NCI-H2081 treated with DMSO at 0.1 percent for 48 hours (cell line): ENCODE measurements at regions not wholly inside any gene's neighbourhood (a gene's known extent, or its start where the extent isn't known, plus 50 kb on each side); places are given as distances from the start of the nearest gene placed in this dataset.

Source experiments
- DNase-seq: peaks from one replicate; lab custom pipeline; 2025; lab: John Stamatoyannopoulos, UW

DNA sequence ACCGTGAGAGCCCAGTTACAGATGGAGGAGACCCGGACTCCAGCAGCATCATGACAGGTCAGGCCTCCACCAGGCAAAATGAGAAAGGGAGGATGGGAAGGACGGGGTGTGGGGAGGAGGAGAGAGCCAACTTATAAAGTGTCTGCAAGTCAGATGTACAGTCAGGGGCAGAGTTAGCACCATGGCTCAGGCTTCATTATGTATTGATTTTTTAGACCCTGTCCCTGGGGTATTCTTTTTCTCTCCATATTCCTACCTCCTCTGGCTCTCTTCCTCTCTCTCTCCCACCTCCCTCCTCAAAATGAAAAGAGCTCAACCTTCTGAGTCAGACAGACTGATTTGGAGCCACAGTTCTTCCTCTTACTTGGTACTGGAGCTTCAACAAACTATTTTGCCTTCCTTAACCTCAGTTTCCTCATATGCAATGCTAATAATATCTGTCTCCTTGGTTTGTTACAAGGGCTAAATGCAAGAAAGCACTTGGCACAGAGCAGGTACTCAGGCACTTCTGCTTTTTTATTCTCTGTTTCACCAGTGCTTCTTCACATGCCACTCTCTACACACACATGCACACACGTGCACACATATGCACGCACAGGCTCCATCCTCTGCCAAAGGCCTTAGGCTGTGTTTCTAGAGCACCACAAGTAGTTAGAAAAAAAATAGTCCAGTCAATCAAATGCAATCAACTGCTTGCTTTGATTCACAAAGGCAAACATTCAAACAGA is 92.3 kb upstream of the PKDCC start:
- DNase-seq: no peak

DNA sequence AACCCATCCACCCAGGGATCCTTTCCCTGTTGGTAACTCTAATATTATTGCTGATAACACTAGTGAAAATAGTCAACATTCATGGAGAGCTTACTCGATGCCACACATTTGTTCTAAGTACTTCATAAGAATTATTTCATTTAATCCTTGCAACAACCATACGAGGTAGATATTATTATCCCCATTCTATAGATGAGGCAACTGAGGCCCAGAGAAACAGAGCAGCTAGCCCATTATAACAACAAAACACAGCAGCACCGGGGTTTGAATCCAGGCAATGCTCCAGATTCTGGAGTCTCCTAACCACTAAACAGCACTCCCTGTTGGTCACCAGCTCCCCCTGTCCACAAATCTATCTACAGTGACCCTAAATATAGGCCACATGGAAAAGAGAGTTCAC is 90.4 kb upstream of the PKDCC start:
- no peak for DNase-seq

DNA sequence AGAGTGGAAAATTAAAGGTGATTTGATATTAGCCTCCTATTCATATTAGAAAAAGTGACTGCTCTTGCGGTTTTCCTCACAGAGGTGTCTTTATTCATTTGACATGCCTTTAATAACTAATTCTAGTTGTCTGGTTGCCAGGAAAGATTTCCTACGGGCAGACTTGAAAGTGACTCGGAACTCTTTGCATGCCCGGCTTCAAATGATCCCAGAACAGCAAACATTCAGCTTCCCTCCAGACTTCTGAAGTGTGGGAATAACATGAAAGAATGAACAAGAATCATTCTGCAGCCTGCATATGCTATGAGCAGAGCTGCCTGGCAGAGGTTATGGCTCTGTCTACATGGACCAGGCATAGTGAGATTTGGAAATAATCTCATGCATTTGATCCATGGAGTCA is 89.6 kb upstream of the PKDCC start:
- no peak for DNase-seq

DNA sequence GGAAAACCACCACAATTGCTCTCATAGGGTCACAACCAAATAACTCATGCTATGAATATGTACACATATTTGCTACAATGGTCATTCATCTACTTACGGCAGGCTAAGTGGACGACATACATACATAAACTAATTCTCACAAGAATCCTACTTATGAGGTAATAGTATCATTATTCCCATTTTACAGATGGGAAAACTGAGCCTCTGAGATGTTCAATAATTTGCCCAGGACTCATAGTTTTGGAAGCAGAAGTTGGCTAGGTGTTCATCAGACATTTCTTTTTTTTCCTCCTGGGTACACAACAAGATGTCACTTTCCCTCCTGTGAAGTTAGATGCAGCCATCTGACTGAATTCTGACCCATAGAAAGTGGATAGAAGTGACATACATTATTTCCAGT is 89.0 kb upstream of the PKDCC start:
- no peak for DNase-seq

DNA sequence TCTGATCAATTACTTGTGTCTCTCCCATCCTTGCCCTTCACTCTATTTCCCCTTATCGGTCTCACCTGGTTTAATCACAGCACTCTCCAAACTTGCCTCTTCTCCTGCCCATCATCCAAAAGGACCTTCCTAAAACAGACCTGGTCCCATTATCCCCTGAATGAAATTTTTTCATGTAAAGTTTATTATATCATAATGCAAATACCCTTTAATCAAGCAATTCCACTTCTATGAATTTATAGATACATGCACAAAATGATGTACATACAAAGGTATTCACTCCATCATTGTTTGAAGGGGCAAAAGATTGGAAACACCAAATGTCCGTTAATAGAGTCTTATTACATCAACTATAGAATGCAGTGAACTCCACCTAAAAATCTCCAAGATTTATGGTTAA is 88.1 kb upstream of the PKDCC start:
- DNase-seq: no peak

DNA sequence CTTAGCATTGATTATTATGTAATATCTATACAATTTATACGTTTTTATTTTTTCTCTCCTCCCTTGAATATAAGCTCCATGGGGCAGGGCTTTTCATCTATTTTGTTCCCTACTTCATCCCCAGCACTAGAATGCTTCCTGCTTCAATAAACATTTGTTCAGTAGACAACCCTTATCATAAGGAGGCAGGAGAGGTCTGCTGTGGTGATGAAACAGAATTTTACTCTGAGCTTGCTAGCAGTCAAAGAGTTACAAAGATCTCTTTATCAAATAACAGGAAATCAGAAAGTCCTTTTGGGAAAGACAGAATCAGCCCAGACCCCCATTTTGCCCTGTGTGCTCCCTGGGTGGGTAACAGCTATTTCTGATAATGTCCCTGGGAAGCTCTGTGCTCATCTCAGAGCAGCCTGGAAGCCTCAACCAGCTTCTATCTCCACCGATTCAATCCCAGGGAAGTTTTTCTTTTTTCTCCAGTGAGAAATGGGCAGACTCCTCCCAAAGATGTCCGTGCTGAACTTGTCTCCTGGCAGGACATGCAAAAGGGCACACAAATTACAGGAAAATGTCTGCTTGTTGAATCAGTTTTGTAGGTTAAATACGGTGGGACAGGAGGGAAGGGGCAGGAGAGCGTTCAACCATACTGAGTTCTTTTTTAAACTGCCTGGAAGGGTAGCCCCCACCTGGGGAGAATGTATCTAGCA is 84.7 kb upstream of the PKDCC start:
- no peak for DNase-seq

DNA sequence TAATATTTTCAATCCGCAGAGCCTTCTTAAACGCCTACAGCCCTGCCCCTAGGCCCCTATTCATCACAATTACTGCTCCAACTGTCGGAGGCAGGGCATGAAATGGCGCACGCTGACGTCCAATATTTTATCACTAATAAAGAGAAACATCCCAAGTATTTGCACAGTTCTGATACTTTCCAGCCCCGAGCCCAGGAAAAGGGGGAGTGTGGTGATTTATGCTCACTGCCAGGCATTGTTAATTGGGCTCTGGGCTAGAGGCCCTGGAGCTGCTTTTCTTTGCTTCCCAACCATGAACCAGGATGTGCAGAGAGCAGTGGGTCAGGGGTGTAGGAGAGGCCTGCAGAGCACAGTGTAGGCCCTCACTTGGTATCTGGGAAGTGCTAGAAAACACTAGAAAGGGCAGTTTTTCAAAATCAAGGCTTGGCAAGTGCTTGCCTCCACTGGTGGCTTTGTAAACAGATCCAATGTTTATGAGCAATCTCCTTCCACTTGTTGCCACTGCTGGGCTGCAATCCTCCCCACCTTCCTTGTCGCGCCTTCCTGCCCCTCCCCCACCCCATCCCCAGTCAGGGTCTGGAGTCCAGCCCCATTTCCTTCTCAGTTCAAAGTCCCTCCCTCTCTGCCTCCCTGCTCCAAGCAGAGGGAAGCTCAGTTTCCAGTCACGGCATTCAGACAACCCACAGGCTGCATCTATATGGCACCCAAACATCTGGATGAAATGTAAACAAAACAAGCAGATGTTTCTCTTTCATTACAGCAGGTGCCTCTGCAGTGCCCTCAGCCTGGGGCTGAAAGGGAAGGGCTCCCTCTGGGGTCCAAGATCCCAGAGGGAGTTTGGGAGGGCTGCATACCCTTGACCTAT is 83.9 kb upstream of the PKDCC start:
- no peak for DNase-seq

DNA sequence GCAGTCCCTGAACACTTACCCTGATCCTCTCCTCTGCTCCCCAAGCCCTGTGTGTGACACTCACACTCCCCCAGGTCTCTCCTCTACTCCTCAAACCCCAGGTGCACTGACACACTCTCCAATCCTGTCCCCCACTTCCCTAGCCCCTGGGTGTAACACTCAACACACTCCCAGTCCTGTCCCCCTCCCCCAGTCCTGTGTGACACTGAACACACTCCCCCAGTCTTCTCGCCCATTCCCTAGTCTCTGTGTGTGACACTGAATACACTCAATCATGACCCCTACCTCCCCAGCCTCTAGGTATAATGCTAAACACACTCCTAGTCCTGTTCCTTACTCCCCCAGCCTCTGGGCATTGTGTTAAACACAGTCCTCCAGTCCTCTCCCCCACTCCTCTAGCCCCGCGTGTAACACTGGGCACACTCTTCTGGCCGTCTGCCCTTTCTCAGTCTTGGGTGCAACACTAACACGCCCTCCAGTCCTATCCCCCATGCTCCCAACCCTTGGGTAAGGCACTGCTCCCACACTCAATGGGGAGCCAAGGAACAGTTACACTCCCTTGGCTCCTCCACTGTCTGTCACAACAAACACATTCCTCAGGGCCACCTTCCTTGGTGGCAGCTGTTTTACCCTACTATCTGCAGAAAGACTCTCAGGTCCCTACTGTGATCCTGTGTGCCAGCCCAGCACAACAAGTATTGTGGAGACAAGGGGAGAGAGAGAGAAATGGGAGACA is 82.5 kb upstream of the PKDCC start:
- no peak for DNase-seq

DNA sequence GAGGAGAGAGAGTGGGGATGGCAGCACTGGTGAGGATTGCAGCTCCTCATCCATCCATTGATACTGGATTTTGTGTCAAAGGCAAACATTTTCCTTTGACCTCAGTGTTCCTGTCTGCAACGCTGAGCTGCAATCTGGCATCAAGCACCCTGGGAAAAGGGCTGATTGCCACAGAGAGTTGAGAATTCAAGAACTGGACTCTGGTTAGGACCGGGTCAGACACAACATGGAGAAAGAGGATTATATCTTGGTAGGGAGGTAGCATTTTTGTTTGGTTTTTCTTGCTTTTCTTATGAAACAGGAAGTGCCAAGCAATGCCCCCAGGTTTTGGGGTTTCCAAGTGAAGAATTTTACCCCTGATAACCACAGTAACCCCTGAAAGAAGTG is 81.9 kb upstream of the PKDCC start:
- DNase-seq: no peak

DNA sequence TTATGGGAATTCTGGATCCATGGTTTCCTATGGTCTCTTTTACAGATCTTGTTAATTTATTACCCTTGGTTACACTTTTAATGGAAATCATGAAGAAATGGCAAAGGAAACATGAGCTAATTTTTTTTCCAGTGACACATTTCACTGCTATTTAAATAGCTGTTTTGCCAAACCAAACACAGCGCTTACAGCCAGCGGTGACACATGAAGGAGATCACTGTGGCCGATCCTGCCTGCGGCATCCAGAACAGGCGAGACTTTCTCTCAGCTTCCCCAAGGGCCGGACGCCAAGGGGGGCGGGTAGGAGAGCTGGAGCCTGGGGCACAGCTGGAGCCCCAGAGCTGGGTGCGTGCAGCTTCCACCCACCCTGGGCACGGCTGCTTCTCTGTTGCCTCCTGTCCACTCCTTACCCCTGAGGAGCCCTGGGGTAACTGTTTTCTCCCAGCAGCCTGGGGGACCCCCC is 81.4 kb upstream of the PKDCC start:
- no peak for DNase-seq

DNA sequence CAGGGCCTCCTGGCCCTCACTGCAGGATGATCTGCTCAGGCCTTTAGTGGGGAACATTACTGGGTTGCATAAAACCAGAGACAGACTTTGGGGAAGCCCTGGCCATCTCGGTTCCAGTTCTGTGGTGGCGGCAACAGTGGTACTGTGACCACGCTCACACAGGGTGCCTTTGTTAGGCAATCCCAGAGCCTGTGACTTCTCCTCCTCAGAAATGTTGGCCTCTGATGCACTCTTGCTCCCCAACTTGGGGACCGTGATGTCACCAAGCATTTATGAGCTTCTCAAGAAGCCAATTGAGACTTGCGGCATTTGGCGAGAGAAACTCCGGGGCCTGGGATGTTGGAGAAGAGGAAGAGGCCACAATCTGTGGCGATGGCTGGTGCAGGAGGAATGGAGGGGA is 80.9 kb upstream of the PKDCC start:
- DNase-seq: no peak

DNA sequence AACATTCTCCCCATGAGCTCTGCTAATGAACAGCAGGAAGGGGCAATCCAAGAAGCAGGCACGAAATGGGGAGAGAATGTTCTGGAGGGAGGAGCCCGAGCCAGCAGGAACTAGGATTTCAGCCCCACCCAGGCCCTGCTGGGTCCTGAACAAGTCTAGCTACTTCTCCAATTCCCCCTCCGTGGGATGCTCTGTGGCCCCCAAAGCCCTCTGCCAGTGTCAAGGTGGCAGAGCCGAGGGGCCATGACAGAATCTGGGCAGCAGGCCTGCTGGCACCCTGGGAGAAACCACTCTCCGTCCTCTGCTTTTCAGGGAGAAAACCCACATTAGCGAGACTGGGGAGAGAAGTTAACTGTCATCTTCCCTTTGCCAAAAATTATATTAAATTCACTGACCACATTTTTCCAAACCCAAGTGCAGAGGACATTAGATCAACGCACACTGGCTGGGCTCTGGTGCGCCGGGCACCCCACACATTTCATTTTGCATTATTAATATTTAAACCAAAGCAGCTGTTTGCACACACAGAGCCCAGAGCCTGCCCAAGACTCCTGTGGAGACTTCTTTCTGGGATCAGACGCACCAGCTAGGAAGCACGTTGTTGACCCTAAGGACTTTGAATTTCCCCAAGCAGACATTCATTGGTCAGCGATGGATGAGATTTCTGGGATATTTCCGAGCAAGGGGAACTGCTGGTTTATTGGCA is 80.2 kb upstream of the PKDCC start:
- no peak for DNase-seq

DNA sequence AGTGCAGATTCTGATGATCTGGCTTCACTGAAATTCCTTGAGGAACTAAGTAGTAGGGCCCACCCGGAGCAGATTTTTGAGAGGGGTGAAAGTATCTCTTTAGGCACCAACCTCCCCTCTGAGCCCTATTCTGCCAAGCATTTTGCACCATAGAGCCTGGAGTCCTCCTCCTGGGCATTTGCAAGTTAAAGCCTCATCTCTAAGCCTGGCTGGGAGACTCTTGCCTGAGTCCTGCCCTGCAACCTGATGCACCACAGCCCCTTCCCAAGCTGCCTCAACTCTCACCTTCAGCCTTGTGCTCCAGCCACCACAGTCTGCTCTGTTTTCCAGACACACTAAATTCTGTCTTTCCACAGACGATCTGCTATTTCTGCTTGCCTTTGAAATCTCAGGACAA is 79.6 kb upstream of the PKDCC start:
- no peak for DNase-seq

DNA sequence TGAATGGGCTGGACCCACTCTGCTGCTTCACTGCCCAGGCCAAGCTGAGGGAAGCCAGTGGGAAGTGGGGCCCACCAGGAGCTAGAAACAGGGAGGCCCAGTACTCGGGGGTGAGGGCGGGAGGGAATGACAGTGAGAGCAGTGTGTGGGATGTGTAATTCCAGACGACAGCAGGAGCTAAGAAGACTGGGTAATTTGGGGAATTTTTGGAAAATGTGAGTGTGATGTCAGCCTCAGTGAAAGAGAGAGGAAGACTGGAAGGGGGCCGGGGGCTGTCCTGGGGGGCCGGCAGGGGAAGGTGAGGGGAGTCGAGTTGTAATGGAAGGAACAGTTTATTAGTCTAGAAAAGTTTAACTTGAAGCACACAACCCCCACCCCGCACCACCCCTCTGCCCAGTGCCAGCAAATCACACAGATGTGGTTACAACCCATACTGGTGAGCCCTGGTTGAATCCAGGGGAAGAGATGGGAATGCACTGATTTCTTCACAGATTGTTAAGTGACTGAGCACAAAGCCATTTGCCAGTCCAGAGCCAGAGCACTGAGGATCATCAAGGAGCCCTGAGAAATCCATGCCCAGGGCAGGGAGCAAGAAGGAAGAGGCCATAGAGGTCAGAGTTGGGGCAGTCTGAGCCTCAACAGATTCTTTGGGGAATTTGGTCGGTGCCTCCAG is 76.7 kb upstream of the PKDCC start:
- no peak for DNase-seq

DNA sequence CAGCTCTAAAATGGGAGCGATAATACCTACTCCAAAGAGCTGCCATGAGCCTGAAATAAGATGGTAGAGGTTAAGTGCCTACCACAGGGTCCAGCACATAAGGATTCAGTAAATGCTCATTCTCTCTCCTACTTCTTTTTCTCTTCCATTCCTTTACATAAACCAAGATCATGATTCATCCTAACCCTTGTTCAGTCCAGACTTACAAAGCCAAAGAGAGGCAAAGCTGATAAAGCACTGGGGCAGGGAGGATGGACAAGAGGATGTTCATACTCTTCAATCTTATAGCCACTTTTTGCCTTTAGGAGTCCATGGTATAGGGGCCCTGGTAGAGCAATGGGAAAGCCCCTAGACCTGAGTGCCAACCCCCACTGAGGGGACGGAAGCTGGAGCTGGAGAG is 75.6 kb upstream of the PKDCC start:
- no peak for DNase-seq

DNA sequence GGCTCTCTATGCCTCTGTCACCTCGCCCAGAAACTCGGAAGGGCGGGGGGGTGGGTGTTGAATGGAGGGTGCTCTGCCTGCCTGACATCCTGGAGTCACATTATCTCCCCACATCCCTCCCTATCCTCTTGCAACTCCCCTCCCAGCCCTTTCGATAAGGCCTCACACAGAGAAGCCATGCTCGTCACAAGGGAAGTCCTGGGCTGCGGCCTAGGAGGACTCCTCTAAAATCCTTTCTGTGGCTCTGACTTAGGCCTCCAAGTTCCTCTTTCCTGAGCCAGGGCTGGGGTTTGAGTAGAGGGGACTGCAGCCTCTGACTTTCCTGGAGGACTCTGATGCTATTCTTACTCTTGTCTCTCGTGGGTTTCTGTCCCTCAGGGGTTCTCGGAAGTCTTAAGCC is 75.0 kb upstream of the PKDCC start:
- DNase-seq: no peak

DNA sequence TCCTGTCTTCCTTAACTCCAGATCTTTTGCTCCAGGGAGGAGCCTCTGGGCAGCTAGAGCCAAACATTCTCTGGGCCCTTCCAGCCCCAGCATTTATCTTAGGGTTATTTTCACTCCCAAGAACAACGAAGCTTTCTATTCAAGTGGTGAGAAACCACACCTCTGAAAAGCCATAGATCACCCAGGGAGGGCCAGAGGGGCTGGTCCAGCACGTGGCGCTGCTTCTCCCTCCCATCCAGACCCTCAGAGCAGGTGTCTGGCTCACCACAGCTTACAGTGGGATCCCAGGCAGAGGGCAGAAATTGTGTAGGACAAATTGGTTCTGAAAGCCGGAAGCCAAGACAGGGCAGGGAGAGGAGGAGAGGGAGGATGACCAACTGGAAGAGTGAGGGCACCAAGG is 74.0 kb upstream of the PKDCC start:
- no peak for DNase-seq

DNA sequence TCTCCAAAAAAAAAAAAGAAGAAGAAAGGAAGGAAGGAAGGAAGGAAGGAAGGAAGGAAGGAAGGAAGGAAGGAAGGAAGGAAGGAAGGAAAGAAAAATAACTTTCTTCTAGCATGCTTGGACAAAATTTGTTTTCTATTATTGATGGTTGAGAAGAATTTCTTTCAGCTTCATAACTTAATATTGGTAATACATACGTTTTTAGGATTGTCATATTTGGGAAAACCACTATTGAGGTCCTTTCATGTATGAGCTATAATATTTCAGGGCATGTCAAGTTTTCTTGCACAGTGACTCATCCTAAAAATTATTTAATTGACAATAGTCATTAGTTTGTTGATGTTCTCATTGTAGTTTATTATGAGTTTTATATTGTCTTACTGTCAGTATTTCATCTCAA is 66.4 kb upstream of the PKDCC start:
- no peak for DNase-seq

DNA sequence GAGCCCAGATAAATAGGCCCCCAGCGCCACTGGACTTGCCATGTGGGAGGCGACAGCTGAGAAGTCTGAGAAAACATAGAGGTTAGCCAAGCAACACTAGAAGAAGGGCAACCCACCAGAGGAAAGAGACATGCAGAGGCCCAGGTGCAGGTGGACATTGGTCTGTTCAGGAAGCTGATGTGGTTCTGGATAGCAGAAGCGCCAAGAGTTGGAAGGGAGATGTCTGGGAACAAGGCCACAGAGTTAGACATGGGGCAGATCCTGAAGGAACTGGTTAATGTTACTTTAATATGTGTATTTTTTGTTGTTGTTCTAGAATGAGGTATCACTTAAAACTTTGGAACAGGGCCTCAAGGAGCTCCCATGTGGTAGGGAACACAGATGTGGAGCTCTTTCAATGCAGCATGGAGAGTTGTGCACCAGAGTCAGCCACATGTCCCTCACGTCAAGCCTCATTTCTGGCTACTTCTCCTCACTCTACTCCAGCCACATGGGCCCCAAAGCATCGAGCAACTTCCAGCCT is 62.2 kb upstream of the PKDCC start:
- no peak for DNase-seq

DNA sequence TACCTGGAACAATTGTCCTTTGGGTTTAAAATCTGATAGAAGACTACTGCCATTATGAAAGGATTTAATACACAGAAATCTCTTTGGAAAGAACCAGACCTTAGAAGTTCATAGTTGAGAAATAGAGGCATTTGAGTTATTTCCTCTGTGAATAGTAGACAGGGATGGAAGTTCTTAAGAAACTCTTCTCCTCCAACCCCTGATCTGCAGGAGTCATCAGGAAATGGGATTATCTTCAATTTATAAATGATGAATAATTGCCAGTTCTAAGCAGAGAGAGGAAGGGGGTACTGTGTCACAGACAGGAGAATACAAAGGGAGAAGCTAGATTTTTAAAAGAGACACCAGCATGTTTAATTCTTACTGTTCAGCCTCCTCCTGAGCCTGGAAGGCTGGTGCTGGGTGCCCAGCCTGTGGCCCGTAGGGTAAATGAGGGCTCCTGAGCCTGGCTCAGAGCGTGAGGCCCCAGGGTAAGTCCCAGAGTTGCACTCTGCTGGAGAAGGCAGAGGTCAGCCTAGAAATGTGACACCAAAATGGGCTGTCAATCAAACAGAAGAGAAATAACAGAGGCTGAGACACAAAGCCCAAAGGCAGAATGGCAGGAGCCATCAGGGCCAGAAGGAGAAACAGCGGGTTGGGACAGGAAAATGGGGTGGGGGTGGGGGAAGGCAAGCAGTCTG is 58.2 kb upstream of the PKDCC start:
- no peak for DNase-seq
